ENCODE measurements at regions not wholly inside any gene's neighbourhood (a gene's known extent, or its start where the extent isn't known, plus 50 kb on each side); places are given as distances from the start of the nearest gene placed in this dataset.

DNA sequence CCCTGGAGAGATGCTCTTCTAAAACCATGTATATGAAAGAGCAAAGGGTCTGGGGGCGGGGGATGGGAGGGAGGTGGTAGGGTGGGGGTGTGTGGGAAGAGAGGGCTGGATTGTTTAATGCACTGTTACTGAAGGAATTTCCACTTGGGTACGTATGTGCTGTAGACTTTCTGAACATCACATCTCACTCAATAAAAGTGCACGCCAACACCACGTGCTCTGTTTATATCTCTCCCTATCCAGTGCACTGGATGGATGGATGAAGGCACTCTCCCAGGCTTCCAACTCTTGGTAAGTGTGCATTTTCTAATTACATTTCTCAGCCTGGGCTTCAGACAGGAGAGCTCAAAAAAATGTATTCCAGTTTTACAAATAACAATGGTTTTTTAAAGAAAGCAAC lies 184.3 kb upstream of the SIX2 start:
- H3K9me3 ChIP-seq = no peaks in the 10 kb centered on the region
- no peak for TF ChIP-seq POLR2A (IDR thresholded peaks at IDR 0.05; ENCODE audit: low read depth)
- TF ChIP-seq POLR2AphosphoS5 (IDR thresholded peaks at IDR 0.05) = no peak
- no peak for TF ChIP-seq EP300 (IDR thresholded peaks at IDR 0.05)
- TF ChIP-seq, protein P1, sequence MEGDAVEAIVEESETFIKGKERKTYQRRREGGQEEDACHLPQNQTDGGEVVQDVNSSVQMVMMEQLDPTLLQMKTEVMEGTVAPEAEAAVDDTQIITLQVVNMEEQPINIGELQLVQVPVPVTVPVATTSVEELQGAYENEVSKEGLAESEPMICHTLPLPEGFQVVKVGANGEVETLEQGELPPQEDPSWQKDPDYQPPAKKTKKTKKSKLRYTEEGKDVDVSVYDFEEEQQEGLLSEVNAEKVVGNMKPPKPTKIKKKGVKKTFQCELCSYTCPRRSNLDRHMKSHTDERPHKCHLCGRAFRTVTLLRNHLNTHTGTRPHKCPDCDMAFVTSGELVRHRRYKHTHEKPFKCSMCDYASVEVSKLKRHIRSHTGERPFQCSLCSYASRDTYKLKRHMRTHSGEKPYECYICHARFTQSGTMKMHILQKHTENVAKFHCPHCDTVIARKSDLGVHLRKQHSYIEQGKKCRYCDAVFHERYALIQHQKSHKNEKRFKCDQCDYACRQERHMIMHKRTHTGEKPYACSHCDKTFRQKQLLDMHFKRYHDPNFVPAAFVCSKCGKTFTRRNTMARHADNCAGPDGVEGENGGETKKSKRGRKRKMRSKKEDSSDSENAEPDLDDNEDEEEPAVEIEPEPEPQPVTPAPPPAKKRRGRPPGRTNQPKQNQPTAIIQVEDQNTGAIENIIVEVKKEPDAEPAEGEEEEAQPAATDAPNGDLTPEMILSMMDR (IDR thresholded peaks at IDR 0.05) = no peak
- intact Hi-C loops (cut with DNase I) = no loop called here
- DNase-seq (ENCODE audit: extremely low spot score) = no peak
- no peak overlapping the region for H3K27ac ChIP-seq (replicated peaks in 1 of 4)
- no peaks in the 10 kb centered on the region for H3K36me3 ChIP-seq
- WGBS = 71% methylated on average over 4 of the region's 4 CpGs
- H3K4me3 ChIP-seq = no peak overlapping the region
- no peaks in the 10 kb centered on the region for H3K4me1 ChIP-seq
- peaks cover 0 to 26% (median 0%) of the 10 kb centered on the region in 4 donors for H3K27me3 ChIP-seq

DNA sequence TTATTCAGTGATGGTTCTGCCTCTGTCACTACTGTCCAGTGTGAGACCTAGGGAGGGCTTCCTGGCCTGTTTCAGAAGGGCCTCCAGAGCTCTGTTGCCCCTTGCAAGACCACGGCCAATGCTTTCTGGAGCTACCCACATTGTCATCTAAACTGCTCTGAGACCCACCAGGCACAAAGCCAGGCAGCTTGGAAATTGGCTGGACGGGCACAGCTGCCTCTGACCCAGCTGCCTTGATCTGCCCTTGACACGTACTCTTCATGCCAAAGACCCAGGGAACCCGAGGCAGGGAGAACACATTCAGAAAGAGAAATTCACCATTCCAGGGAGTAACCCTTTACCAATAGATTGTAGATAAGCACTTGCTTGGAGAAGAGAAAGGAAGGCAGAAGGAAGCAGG lies 183.7 kb upstream of the SIX2 start:
- H3K9me3 ChIP-seq = no peaks in the 10 kb centered on the region
- peaks cover 0 to 31% (median 0%) of the 10 kb centered on the region in 4 donors for H3K27me3 ChIP-seq
- H3K4me1 ChIP-seq = no peaks in the 10 kb centered on the region
- intact Hi-C loops (cut with DNase I) = no loop called here
- no peaks in the 10 kb centered on the region for H3K36me3 ChIP-seq
- DNase-seq (ENCODE audit: extremely low spot score) = no peak
- no peak overlapping the region for H3K27ac ChIP-seq (replicated peaks in 1 of 4)
- 86% methylated on average over 4 of the region's 4 CpGs for WGBS
- TF ChIP-seq, protein P1 (IDR thresholded peaks at IDR 0.05) = no peak
- TF ChIP-seq EP300 (IDR thresholded peaks at IDR 0.05) = no peak
- H3K4me3 ChIP-seq = no peak overlapping the region

DNA sequence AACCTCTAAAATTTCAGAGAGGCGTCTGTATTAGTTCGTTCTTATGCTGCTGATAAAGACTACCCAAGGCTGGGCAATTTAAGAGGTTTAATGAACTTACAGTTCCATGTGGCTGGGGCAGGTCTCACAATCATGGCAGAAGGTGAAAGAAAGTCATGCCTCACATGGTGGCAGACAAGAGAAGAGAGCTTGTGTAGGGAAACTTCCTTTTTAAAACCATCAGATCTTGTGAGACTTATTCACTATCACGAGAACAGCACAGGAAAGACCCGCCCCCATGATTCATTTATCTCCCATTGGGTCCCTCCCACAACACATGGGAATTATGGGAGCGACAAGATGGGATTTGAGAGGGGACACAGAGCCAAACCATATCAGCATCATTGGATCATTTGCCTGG lies 183.2 kb upstream of the SIX2 start:
- Histone ChIP-seq H3K27me3 (peaks cover 0 to 31% (median 0%) of the 10 kb centered on the region in 4 donors), H3K36me3 (no peaks in the 10 kb centered on the region), H3K4me3 (no peak overlapping the region), H3K27ac (replicated peaks in 1 of 4) (no peak overlapping the region), H3K9me3 (no peaks in the 10 kb centered on the region), H3K4me1 (no peaks in the 10 kb centered on the region)
- TF ChIP-seq POLR2AphosphoS5 (IDR thresholded peaks at IDR 0.05) (no peak), EP300 (IDR thresholded peaks at IDR 0.05) (no peak), POLR2A (IDR thresholded peaks at IDR 0.05; ENCODE audit: low read depth) (no peak)
- TF ChIP-seq, protein P1 (IDR thresholded peaks at IDR 0.05) = no peak
- DNase-seq (ENCODE audit: extremely low spot score) = no peak
- intact Hi-C loops (cut with DNase I) = no loop called here
- WGBS = 89% methylated on average over 5 of the region's 5 CpGs

DNA sequence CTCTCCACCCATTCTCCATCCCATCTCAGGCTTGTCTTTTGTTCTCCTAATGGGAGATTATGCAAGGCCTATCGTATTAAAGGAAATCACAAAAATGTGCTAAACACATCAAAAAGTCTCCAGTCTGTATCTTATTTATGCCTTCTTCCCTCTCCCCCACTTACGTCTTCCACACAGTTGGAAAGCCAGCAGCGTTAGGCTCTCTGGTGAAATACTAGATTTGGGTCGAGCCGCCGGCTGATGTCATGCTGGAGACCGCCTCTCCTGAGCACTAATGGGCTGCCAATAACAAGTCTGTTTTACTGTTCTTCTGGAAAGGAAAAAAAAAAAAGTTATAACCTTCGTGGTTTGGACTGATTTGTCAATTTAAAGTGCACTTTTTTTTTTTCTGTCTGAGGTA lies 182.7 kb upstream of the SIX2 start:
- TF ChIP-seq EP300 (IDR thresholded peaks at IDR 0.05) = no peak
- TF ChIP-seq, protein P1 (IDR thresholded peaks at IDR 0.05) = no peak
- no peak for TF ChIP-seq POLR2A (IDR thresholded peaks at IDR 0.05; ENCODE audit: low read depth)
- no peak for DNase-seq (ENCODE audit: extremely low spot score)
- WGBS = 71% methylated on average over 8 of the region's 8 CpGs
- H3K9me3 ChIP-seq = no peaks in the 10 kb centered on the region
- H3K36me3 ChIP-seq = no peaks in the 10 kb centered on the region
- intact Hi-C loops (cut with DNase I) = no loop called here
- no peak overlapping the region for H3K4me3 ChIP-seq
- no peak overlapping the region for H3K27ac ChIP-seq (replicated peaks in 1 of 4)
- H3K27me3 ChIP-seq = peaks cover 0 to 31% (median 0%) of the 10 kb centered on the region in 4 donors
- H3K4me1 ChIP-seq = no peaks in the 10 kb centered on the region

GRCh38 chr2:45191146-45191863 lies 182.1 kb upstream of the SIX2 start:
- TF ChIP-seq, protein P1 (IDR thresholded peaks at IDR 0.05) = no peak
- no peak for TF ChIP-seq POLR2AphosphoS5 (IDR thresholded peaks at IDR 0.05)
- no peak for TF ChIP-seq POLR2A (IDR thresholded peaks at IDR 0.05; ENCODE audit: low read depth)
- no peak for TF ChIP-seq EP300 (IDR thresholded peaks at IDR 0.05)
- Histone ChIP-seq H3K4me3 (no peak overlapping the region), H3K27ac (replicated peaks in 1 of 4) (no peak overlapping the region)

More at GRCh38 chr2:45191146-45191863, 182.1 kb upstream of the SIX2 start:
- Histone ChIP-seq H3K4me1 (no peaks in the 10 kb centered on the region), H3K27me3 (peaks cover 0 to 31% (median 0%) of the 10 kb centered on the region in 4 donors), H3K9me3 (no peaks in the 10 kb centered on the region), H3K36me3 (no peaks in the 10 kb centered on the region)
- WGBS = 69% methylated on average over 16 of the region's 16 CpGs
- no peak for DNase-seq (ENCODE audit: extremely low spot score)
- intact Hi-C loops (cut with DNase I) = no loop called here

Data from esophagus muscularis mucosa (tissue), 4 donors.